ENCODE measurements at regions not wholly inside any gene's neighbourhood (a gene's known extent, or its start where the extent isn't known, plus 50 kb on each side); places are given as distances from the start of the nearest gene placed in this dataset.

GRCh38 chr10:4707221-4707620 lies 118.8 kb upstream of the AKR1E2 start:
- POLR2A ChIA-PET, result interaction anchor here (0.9 kb wide), 1 partner anchor 9 kb away, joined by 3 read pairs; no protein-coding TSS in a partner anchor
- FAIRE-seq, result no peak

More at GRCh38 chr10:4707221-4707620, 118.8 kb upstream of the AKR1E2 start:
- CTCF ChIA-PET (ENCODE audit: low intra/inter-chr PET ratio), result interaction anchor here (0.6 kb wide), 1 partner anchor 26 kb away, joined by 3 read pairs; no protein-coding TSS in a partner anchor
- WGBS (ENCODE audit: insufficient coverage, low coverage, missing lambda C conversion rate), result 7% methylated on average over 2 of the region's 2 CpGs
- no peaks in the 10 kb centered on the region for H4K20me1 ChIP-seq (replicated peaks; ENCODE audit: control insufficient read depth, insufficient read depth, low read length)
- no peaks in the 10 kb centered on the region for H3K9me3 ChIP-seq (replicated peaks; ENCODE audit: control insufficient read depth, insufficient read depth, low read depth, low read length)
- DNase-seq (ENCODE audit: extremely low read depth in 1 of 4, low spot score in 3 of 4), result no peak
- no peak overlapping the region for H3K27ac ChIP-seq (ENCODE audit: extremely low read depth, low read depth, low read length)
- H3K9ac ChIP-seq (ENCODE audit: insufficient read depth in 1 of 2, low read depth in 2 of 2, low read length in 2 of 2), result no peak overlapping the region
- in situ Hi-C loops (cut with MboI), result no loop called here
- no peaks in the 10 kb centered on the region for H3K36me3 ChIP-seq (ENCODE audit: control insufficient read depth, insufficient read depth, low read length)
- BruUV-seq (replicated peaks), result no TSS peak
- intact Hi-C loops (cut with micrococcal nuclease), result no loop called here
- TF ChIP-seq L3MBTL2 (IDR thresholded peaks at IDR 0.05), result no peak
- TF ChIP-seq AFF1 (IDR thresholded peaks at IDR 0.05; ENCODE audit: low read depth in 1 of 2, partially characterized antibody in 2 of 2), result no peak
- TF ChIP-seq ZNF780A (CRISPR knock-in tag; IDR thresholded peaks at IDR 0.05), result no peak
- no peak for TF ChIP-seq CEBPZ (IDR thresholded peaks at IDR 0.05; ENCODE audit: borderline replicate concordance, low read depth, low read length)
- TF ChIP-seq MLX (CRISPR knock-in tag; conservative IDR thresholded peaks at IDR 0.05), result no peak
- no peak for TF ChIP-seq ZC3H11A (IDR thresholded peaks at IDR 0.05; ENCODE audit: low read depth, low read length)
- no peak for TF ChIP-seq TFAM (CRISPR knock-in tag; conservative IDR thresholded peaks at IDR 0.05)
- TF ChIP-seq HES1 (IDR thresholded peaks at IDR 0.05; ENCODE audit: low read depth), result no peak
- TF ChIP-seq MLLT1 (IDR thresholded peaks at IDR 0.05), result no peak
- no peaks in the 10 kb centered on the region for H3K4me1 ChIP-seq (replicated peaks in 1 of 2; ENCODE audit: control insufficient read depth in 2 of 2, insufficient read depth in 2 of 2, low read length in 2 of 2)
- no peak overlapping the region for H3K4me2 ChIP-seq (ENCODE audit: insufficient read depth, low read length)
- H2AFZ ChIP-seq (ENCODE audit: low read depth, low read length), result no peak overlapping the region
- no peaks in the 10 kb centered on the region for H3K79me2 ChIP-seq (ENCODE audit: control insufficient read depth, insufficient read depth, low read length)
- no peak for ATAC-seq
- H3K9me1 ChIP-seq (ENCODE audit: control insufficient read depth, insufficient read depth, low read length), result no peaks in the 10 kb centered on the region
- H3K4me3 ChIP-seq, result no peak overlapping the region
- peaks cover 0 to 5% of the 10 kb centered on the region in 2 experiments; a peak in 2 of 5 replicates for H3K27me3 ChIP-seq (ENCODE audit: control insufficient read depth in 2 of 2, insufficient read depth in 2 of 2, low read length in 2 of 2)

Data from K562 (cell line).